ENCODE measurements at regions not wholly inside any gene's neighbourhood (a gene's known extent, or its start where the extent isn't known, plus 50 kb on each side); places are given as distances from the start of the nearest gene placed in this dataset.
A peak's percentile ranks its signal among the peaks of the same experiment; 100 is the strongest.

- no TSS peak for BruUV-seq (replicated peaks)
- CTCF ChIA-PET = no interaction called here
Measured at GRCh38 chr14:22316473-22316872, 272.6 kb downstream of the DAD1 start.

GRCh38 chr14:22315336-22315735 lies 273.7 kb downstream of the DAD1 start:
- intact Hi-C loops (cut with micrococcal nuclease; ENCODE audit: unreplicated experiment) = loop anchor here (5.0 kb wide), 3 partner anchors 88 to 242 kb away; no protein-coding TSS in a partner anchor
- H4K20me1 ChIP-seq (ENCODE audit: insufficient read depth) = no peaks in the 10 kb centered on the region
- H3K27me3 ChIP-seq (ENCODE audit: insufficient read depth, low read depth) = no peaks in the 10 kb centered on the region
- H3K9me2 ChIP-seq (ENCODE audit: insufficient read depth) = no peaks in the 10 kb centered on the region
- no peak for DNase-seq
- no peak overlapping the region for H3K27ac ChIP-seq
- no peak overlapping the region for H3K4me2 ChIP-seq
- H3K9me3 ChIP-seq (ENCODE audit: insufficient read depth, low read depth) = no peaks in the 10 kb centered on the region
- no peaks in the 10 kb centered on the region for H3K79me2 ChIP-seq (ENCODE audit: low read depth)
- H2AFZ ChIP-seq = no peak overlapping the region
- H3F3A ChIP-seq (ENCODE audit: insufficient read depth, low read depth) = no peaks in the 10 kb centered on the region
- CTCF ChIA-PET = no interaction called here
- H3K36me3 ChIP-seq (ENCODE audit: low read depth) = no peaks in the 10 kb centered on the region
- H3K4me1 ChIP-seq (replicated peaks; ENCODE audit: insufficient read depth) = no peaks in the 10 kb centered on the region
- POLR2A ChIA-PET (ENCODE audit: unreplicated experiment) = interaction anchor here (0.7 kb wide), 1 partner anchor 60 kb away, joined by 13 read pairs; no protein-coding TSS in a partner anchor
- no peak overlapping the region for H3K4me3 ChIP-seq
- TF ChIP-seq CTCF (conservative IDR thresholded peaks at IDR 0.05) (no peak), EZH2 (IDR thresholded peaks at IDR 0.05; ENCODE audit: low read depth) (no peak)
- BruUV-seq (replicated peaks) = no TSS peak

More at GRCh38 chr14:22316473-22316872, 272.6 kb downstream of the DAD1 start:
- Histone ChIP-seq H3K4me1 (replicated peaks; ENCODE audit: insufficient read depth) (no peaks in the 10 kb centered on the region), H3K27me3 (ENCODE audit: insufficient read depth, low read depth) (no peaks in the 10 kb centered on the region), H3K79me2 (ENCODE audit: low read depth) (no peaks in the 10 kb centered on the region), H2AFZ (no peak overlapping the region), H3F3A (ENCODE audit: insufficient read depth, low read depth) (no peaks in the 10 kb centered on the region), H3K27ac (no peak overlapping the region), H4K20me1 (ENCODE audit: insufficient read depth) (no peaks in the 10 kb centered on the region), H3K4me2 (no peak overlapping the region), H3K9me3 (ENCODE audit: insufficient read depth, low read depth) (no peaks in the 10 kb centered on the region), H3K4me3 (no peak overlapping the region), H3K9me2 (ENCODE audit: insufficient read depth) (no peaks in the 10 kb centered on the region), H3K36me3 (ENCODE audit: low read depth) (no peaks in the 10 kb centered on the region)
- intact Hi-C loops (cut with micrococcal nuclease; ENCODE audit: unreplicated experiment) = loop anchor here (5.0 kb wide), 3 partner anchors 89 to 241 kb away; no protein-coding TSS in a partner anchor
- DNase-seq = no peak
- TF ChIP-seq CTCF (conservative IDR thresholded peaks at IDR 0.05) = no peak
- TF ChIP-seq EZH2 (IDR thresholded peaks at IDR 0.05; ENCODE audit: low read depth) = no peak
- POLR2A ChIA-PET (ENCODE audit: unreplicated experiment) = no interaction called here

DNA sequence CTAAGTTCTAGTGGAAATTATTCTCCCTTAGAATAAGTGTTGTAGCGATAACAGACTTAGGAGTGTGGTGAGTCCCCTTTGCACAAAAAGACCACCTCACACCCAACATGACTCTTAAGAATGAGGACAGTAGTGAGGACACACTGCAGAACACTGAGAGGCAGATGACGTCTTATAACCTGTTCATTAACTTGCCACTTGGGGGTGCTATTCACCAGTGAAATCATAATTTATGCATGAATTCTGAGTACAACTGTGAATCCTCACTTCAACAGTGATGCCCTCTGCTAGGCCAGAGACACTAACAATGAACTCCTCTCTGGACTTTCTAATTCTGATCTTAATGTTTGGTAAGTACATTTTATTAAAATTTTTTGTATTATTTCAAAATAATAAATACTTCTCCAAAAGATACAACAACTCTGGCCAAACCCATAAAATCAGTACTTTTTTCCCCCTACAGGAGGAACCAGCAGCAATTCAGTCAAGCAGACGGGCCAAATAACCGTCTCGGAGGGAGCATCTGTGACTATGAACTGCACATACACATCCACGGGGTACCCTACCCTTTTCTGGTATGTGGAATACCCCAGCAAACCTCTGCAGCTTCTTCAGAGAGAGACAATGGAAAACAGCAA lies 274.7 kb downstream of the DAD1 start:
- intact Hi-C loops (cut with micrococcal nuclease; ENCODE audit: unreplicated experiment) = loop anchor here (5.0 kb wide), 2 partner anchors 47 to 158 kb away; no protein-coding TSS in a partner anchor
- Histone ChIP-seq H4K20me1 (ENCODE audit: insufficient read depth) (no peaks in the 10 kb centered on the region), H3K4me2 (no peak overlapping the region), H3K27ac (no peak overlapping the region), H3K27me3 (ENCODE audit: insufficient read depth, low read depth) (no peaks in the 10 kb centered on the region), H3K9me3 (ENCODE audit: insufficient read depth, low read depth) (no peaks in the 10 kb centered on the region), H3K4me1 (replicated peaks; ENCODE audit: insufficient read depth) (no peaks in the 10 kb centered on the region), H3K9me2 (ENCODE audit: insufficient read depth) (no peaks in the 10 kb centered on the region), H3F3A (ENCODE audit: insufficient read depth, low read depth) (no peaks in the 10 kb centered on the region), H3K36me3 (ENCODE audit: low read depth) (no peaks in the 10 kb centered on the region), H3K4me3 (no peak overlapping the region), H3K79me2 (ENCODE audit: low read depth) (no peaks in the 10 kb centered on the region), H2AFZ (no peak overlapping the region)
- no peak for TF ChIP-seq EZH2 (IDR thresholded peaks at IDR 0.05; ENCODE audit: low read depth)
- peak; percentile 73 for TF ChIP-seq CTCF (conservative IDR thresholded peaks at IDR 0.05)
- ChIA-PET POLR2A (ENCODE audit: unreplicated experiment) (interaction anchor here (0.7 kb wide), 1 partner anchor 61 kb away, joined by 13 read pairs; no protein-coding TSS in a partner anchor), CTCF (interaction anchor here (0.6 kb wide), 1 partner anchor 23 kb away, joined by 3 read pairs; no protein-coding TSS in a partner anchor)
- no TSS peak for BruUV-seq (replicated peaks)
- no peak for DNase-seq

Data from PC-9 (cell line).